HCT116 (cell line): ENCODE measurements at regions not wholly inside any gene's neighbourhood (a gene's known extent, or its start where the extent isn't known, plus 50 kb on each side); places are given as distances from the start of the nearest gene placed in this dataset.

Experiments
- ATAC-seq: fragments of 200-7000 bp; cut with Tn5 transposase; 2 replicates; pipeline ENCODE4 v1.9.1; 2020; ENCODE audit warnings: mild to moderate bottlenecking, moderate library complexity
- BruUV-seq: library from RNA; stranded (reverse); fragments of 400-500 nt; replicated peaks from 2 replicates; lab custom pipeline; 2021; lab: Mats Ljungman, UMichigan
- CTCF ChIA-PET: fragments of 300-600 bp; sonication (Branson Sonifier 250); formaldehyde crosslinking; loops from one replicate; lab custom pipeline; 2021; ENCODE audit warnings: antibody characterized with exemption; lab: Charles Lee
- POLR2A ChIA-PET: fragments of 300-600, 350-600 bp; sonication (Branson Sonifier 250); formaldehyde crosslinking; loops from one replicate; lab custom pipeline; 2021; ENCODE audit warnings: antibody characterized with exemption; lab: Charles Lee
- RAD21 ChIA-PET, 2 experiments: fragments of 300-600 bp; sonication (Branson Sonifier 250); formaldehyde crosslinking; loops; one replicate each; lab custom pipeline; 2023; ENCODE audit warnings: low total read pairs in 2 of 2; ENCODE audit not compliant: uncharacterized antibody in 2 of 2, unreplicated experiment in 2 of 2, low non-redundant PET in 1 of 2; lab: Charles Lee
- DNase-seq: peaks from one replicate; pipeline ENCODE4 v3.0.0-alpha.2; 2010; ENCODE audit warnings: low read depth, low spot score
- H2AFZ ChIP-seq: fragments of 200-600 bp; shearing (Covaris generic), sonication (generic); 2 replicates; pipeline ENCODE4 v1.6.1; 2017; ENCODE audit warnings: low read depth, mixed run types, mixed read lengths, antibody characterized with exemption, low read length; ENCODE audit not compliant: poor library complexity, severe bottlenecking
- H3K27ac ChIP-seq: 2 replicates; pipeline ENCODE4 v1.5.1; 2012; ENCODE audit warnings: low read depth, low read length
- H3K27me3 ChIP-seq: fragments of 200-600 bp; sonication (generic); 2 replicates; pipeline ENCODE4 v1.6.1; 2016; ENCODE audit warnings: mixed run types, low read length, mixed read lengths; ENCODE audit not compliant: insufficient read depth
- H3K36me3 ChIP-seq, 2 experiments: fragments of 200-500 bp in 1 of 2; fragments of 200-600 bp in 1 of 2; sonication (Bioruptor generic) in 1 of 2; sonication (generic) in 1 of 2; 2 replicates each; pipeline versions ENCODE4 v1.5.1 to v1.6.1; 2014 to 2016; ENCODE audit warnings: low read length in 2 of 2, inconsistent platforms in 1 of 2, mixed read lengths in 1 of 2, mixed run types in 1 of 2; ENCODE audit not compliant: insufficient read depth in 2 of 2, control insufficient read depth in 1 of 2
- H3K4me1 ChIP-seq, 2 experiments: fragments of 200-600 bp in 1 of 2; sonication (generic) in 1 of 2; 2 replicates each; pipeline versions ENCODE4 v1.5.1 to v1.6.1; 2012 to 2017; ENCODE audit warnings: low read length in 2 of 2, inconsistent platforms in 1 of 2, mild to moderate bottlenecking in 1 of 2, mixed read lengths in 1 of 2, mixed run types in 1 of 2, moderate library complexity in 1 of 2; ENCODE audit not compliant: insufficient read depth in 2 of 2, control insufficient read depth in 1 of 2
- H3K4me2 ChIP-seq: fragments of 200-600 bp; sonication (generic); 2 replicates; pipeline ENCODE4 v1.6.1; 2017; ENCODE audit warnings: mixed run types, low read length, mixed read lengths
- H3K4me3 ChIP-seq, 2 experiments: fragments of 200-600 bp in 1 of 2; sonication (generic) in 1 of 2; replicated peaks in 1 of 2; 2 replicates each; pipeline ENCODE4 v1.5.1; 2011 to 2016; ENCODE audit warnings: low read length in 2 of 2, control low read depth in 1 of 2, low read depth in 1 of 2, mild to moderate bottlenecking in 1 of 2, mixed read lengths in 1 of 2, mixed run types in 1 of 2
- H3K79me2 ChIP-seq: fragments of 200-600 bp; sonication (generic); 2 replicates; pipeline ENCODE4 v1.6.1; 2017; ENCODE audit warnings: mild to moderate bottlenecking, mixed run types, low read length, moderate library complexity, mixed read lengths; ENCODE audit not compliant: insufficient read depth
- H3K9ac ChIP-seq: fragments of 200-600 bp; sonication (generic); 2 replicates; pipeline ENCODE4 v1.6.1; 2016; ENCODE audit warnings: low read length, mixed read lengths
- H3K9me2 ChIP-seq: fragments of 200-600 bp; sonication (generic), shearing (Covaris generic); 2 replicates; pipeline ENCODE4 v1.6.1; 2017; ENCODE audit warnings: mixed run types, mild to moderate bottlenecking, moderate library complexity; ENCODE audit not compliant: insufficient read depth
- H3K9me3 ChIP-seq, 2 experiments: fragments of 200-500 bp in 1 of 2; fragments of 200-600 bp in 1 of 2; sonication (Bioruptor generic) in 1 of 2; sonication (generic) in 1 of 2; 2 replicates each; pipeline ENCODE4 v1.6.1; 2014 to 2017; ENCODE audit warnings: low read length in 2 of 2, mixed read lengths in 2 of 2, inconsistent platforms in 1 of 2, low read depth in 1 of 2, mild to moderate bottlenecking in 1 of 2, mixed run types in 1 of 2, moderate library complexity in 1 of 2; ENCODE audit not compliant: control insufficient read depth in 1 of 2, insufficient read depth in 1 of 2
- H4K20me1 ChIP-seq: fragments of 200-600 bp; sonication (generic), shearing (Covaris generic); 2 replicates; pipeline ENCODE4 v1.6.1; 2017; ENCODE audit warnings: mixed run types, mild to moderate bottlenecking, moderate library complexity; ENCODE audit not compliant: insufficient read depth
- CBX3 ChIP-seq: IDR thresholded peaks from 2 replicates; pipeline ENCODE4 v1.6.1; 2012; ENCODE audit warnings: low read depth
- CEBPB ChIP-seq: IDR thresholded peaks from 2 replicates; pipeline ENCODE4 v1.6.1; 2012; ENCODE audit warnings: low read depth
- ELF1 ChIP-seq: IDR thresholded peaks from 2 replicates; pipeline ENCODE4 v1.6.1; 2012; ENCODE audit warnings: low read depth, borderline replicate concordance
- EZH2phosphoT487 ChIP-seq: fragments of 200-600 bp; IDR thresholded peaks from 2 replicates; pipeline ENCODE4 v1.6.1; 2018; ENCODE audit warnings: antibody characterized with exemption, borderline replicate concordance
- FOSL1 ChIP-seq: IDR thresholded peaks from 2 replicates; pipeline ENCODE4 v1.6.1; 2012; ENCODE audit warnings: low read depth
- JUND ChIP-seq: IDR thresholded peaks from 2 replicates; pipeline ENCODE4 v1.6.1; 2012
- MAX ChIP-seq: IDR thresholded peaks from 2 replicates; pipeline ENCODE4 v1.6.1; 2012
- POLR2A ChIP-seq: IDR thresholded peaks from 2 replicates; pipeline ENCODE4 v1.7.0; 2011; ENCODE audit warnings: borderline replicate concordance; ENCODE audit not compliant: insufficient read depth, insufficient read length; ENCODE audit errors: extremely low read depth
- POLR2AphosphoS5 ChIP-seq: IDR thresholded peaks from 2 replicates; pipeline ENCODE4 v1.6.1; 2011; ENCODE audit warnings: mild to moderate bottlenecking, low read depth, low read length, moderate library complexity
- RAD21 ChIP-seq: IDR thresholded peaks from 2 replicates; pipeline ENCODE4 v1.6.1; 2012; ENCODE audit warnings: low read depth, mild to moderate bottlenecking
- REST ChIP-seq: IDR thresholded peaks from 2 replicates; pipeline ENCODE4 v1.6.1; 2012; ENCODE audit warnings: low read depth
- SRF ChIP-seq: IDR thresholded peaks from 2 replicates; pipeline ENCODE4 v1.6.1; 2012; ENCODE audit warnings: low read depth
- TCF7L2 ChIP-seq: IDR thresholded peaks from 2 replicates; pipeline ENCODE4 v1.7.0; 2011; ENCODE audit warnings: borderline replicate concordance, inconsistent platforms; ENCODE audit not compliant: insufficient read depth, insufficient read length; ENCODE audit errors: extremely low read depth
- YY1 ChIP-seq: IDR thresholded peaks from 2 replicates; pipeline ENCODE4 v1.6.1; 2011; ENCODE audit warnings: low read length, low read depth, moderate library complexity, mild to moderate bottlenecking; ENCODE audit not compliant: insufficient replicate concordance; ENCODE audit errors: extremely low read depth
- intact Hi-C: fragments of 100-400 bp; cut with micrococcal nuclease; formaldehyde crosslinking; loops from 2 replicates; pipeline ENCODE4 v1.10.0; 2022

- TF ChIP-seq MAX (no peak), POLR2AphosphoS5 (no peak), CBX3 (no peak), YY1 (no peak), SRF (no peak), FOSL1 (no peak), RAD21 (no peak), TCF7L2 (no peak), POLR2A (no peak), REST (no peak), EZH2phosphoT487 (no peak), CEBPB (no peak), JUND (no peak), ELF1 (no peak)
- H2AFZ ChIP-seq: no peak overlapping the region
- no peaks in the 10 kb centered on the region for H3K9me3 ChIP-seq
- POLR2A ChIA-PET: no interaction called here
- no peak overlapping the region for H3K4me3 ChIP-seq
- no peaks in the 10 kb centered on the region for H3K79me2 ChIP-seq
- DNase-seq (no peak), ATAC-seq (no peak)
- no peak overlapping the region for H3K27ac ChIP-seq
- no TSS peak for BruUV-seq
- H3K36me3 ChIP-seq: no peaks in the 10 kb centered on the region
- CTCF ChIA-PET: no interaction called here
- H3K9ac ChIP-seq: no peak overlapping the region
- peaks cover 23% of the 10 kb centered on the region for H3K27me3 ChIP-seq
- no peaks in the 10 kb centered on the region for H3K9me2 ChIP-seq
- no peaks in the 10 kb centered on the region for H4K20me1 ChIP-seq
- no peaks in the 10 kb centered on the region for H3K4me1 ChIP-seq
- RAD21 ChIA-PET: no interaction called here
- intact Hi-C loops: no loop called here
- no peak overlapping the region for H3K4me2 ChIP-seq
Measured at GRCh38 chrX:104392350-104392749, 137.6 kb upstream of the ESX1 start.
